GM21529 (cell line): ENCODE measurements at regions not wholly inside any gene's neighbourhood (a gene's known extent, or its start where the extent isn't known, plus 50 kb on each side); places are given as distances from the start of the nearest gene placed in this dataset.
"Not testable (repeated sequence)": the region's sequence is repeated elsewhere in the genome, so short reads cannot be mapped to it uniquely, and the experiment has no call there.

ENCODE experiments used
- ATAC-seq: cut with Tn5 transposase; IDR thresholded peaks from one replicate; pipeline ENCODE4 v1.9.1; 2021; ENCODE audit not compliant: unreplicated experiment

GRCh38 chr6:101108286-101108685, 227.2 kb upstream of the ASCC3 start:
- no peak for ATAC-seq

DNA sequence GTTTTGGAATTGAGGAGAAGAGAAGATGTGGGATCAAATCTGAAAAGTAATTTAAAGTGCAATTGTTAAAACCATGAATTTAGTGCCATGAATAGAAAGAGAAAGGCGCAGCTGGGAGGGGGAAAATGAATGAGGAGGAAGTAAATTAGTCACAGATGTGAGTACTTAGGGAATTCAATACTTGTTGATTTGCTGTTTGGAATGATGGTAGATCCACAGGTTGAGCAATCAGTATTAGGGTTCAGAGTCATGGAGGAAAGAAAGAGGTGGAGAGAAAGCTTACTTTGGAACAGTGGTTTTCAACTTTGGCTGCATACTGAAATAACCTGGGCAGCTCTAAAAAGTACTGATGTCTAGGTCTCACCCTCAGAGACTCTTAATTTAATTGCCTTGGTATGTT, 229.7 kb upstream of the ASCC3 start:
- no peak for ATAC-seq

- no peak for ATAC-seq
Measured at GRCh38 chr6:101113468-101114260, 232.5 kb upstream of the ASCC3 start.

GRCh38 chr6:101114703-101115102, 233.6 kb upstream of the ASCC3 start:
- ATAC-seq: peak; percentile 69

DNA sequence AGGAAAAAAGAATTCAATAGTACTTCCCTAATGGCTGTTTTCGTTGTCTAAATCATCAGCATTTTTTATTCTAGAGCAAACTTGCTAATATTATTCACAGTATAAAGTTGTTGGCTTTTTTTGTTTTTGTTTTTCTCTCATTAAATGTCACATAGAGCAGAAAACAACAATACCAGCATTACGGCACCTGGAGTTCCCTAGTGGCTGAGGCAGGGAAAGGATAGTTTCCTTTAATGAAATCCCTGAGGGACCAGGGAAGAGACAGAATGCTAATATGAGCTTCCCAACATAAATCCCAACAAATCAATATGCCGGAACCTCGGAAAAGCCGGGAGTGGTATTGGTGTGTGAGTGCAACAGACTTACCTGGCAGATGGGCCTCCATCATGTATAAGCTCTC, 235.2 kb upstream of the ASCC3 start:
- no peak for ATAC-seq

DNA sequence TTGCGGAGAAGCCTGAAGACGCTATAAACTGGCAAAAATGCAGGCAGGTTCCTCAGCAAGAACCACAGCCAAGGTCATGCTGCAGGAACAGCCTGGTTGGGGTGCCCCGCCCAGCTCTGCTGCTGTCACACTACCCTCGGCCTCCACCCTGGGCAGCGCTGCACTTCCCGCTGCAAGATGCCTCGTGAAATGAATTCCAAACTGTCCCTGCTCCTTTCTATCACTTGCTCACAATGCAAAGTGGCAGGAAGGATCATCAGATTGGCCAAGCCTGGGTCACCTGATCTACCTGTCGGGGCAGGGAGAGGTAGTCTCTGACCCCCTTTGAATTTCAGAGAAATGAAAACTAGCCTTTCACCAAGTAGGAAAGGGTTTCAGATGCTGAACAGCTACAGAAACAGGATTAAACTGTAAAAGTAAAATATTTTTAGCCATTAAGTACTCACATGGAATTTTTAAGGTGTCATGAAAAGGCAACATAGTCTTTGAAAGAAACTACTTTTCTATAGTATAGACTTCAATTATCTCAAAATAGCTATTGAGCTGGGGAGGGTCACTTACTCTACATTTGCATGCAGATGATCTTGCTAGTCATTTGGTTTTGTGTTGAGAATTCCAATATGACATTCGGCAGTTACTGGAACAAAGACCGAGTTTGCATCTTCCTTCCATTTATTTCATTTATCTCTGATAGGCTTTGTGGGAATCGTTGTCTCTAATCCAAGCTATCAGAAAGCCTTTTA, 236.4 kb upstream of the ASCC3 start:
- no peak for ATAC-seq

DNA sequence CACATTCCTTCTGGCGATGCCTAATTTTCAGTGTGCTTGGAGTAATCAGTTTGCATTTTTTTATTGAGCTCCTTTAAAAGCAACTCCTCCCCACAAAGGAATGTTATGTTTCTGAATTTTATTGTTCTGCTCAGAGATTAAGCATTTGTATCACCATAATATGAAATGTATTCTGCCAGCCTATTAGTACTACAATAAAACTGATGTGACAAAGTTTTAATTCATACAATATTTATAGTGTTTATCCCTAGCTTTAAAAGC, 236.9 kb upstream of the ASCC3 start:
- no peak for ATAC-seq

GRCh38 chr6:101120747-101121146, 239.6 kb upstream of the ASCC3 start:
- no peak for ATAC-seq

DNA sequence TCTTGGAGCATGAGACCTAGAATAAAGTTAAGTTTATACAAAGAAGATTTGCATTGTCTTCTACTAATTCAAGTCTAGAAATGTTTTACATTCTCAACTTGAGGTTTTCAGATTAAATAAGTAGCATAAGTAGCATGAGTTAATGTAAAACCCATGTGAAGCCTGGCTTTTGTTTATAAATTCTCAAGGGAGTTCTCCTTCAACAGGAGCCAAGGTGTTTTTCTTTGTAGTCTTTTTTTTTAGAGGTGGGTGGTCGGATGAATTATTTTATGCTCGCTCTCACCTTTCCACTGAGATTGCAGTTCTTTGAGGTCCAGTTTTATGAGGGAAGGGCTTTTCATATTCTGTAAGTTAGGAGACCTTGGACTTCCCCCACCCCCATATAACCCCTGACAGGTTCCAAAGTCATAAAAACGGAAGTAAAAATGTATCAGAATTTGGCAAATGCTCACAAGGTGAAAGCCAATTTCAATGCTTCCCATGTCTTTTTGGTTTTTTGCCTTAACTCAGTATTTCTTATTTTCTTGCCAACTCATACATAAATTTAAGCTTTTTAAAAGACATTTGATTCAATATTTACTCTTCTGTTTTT, 244.3 kb upstream of the ASCC3 start:
- ATAC-seq: peak; percentile 51

DNA sequence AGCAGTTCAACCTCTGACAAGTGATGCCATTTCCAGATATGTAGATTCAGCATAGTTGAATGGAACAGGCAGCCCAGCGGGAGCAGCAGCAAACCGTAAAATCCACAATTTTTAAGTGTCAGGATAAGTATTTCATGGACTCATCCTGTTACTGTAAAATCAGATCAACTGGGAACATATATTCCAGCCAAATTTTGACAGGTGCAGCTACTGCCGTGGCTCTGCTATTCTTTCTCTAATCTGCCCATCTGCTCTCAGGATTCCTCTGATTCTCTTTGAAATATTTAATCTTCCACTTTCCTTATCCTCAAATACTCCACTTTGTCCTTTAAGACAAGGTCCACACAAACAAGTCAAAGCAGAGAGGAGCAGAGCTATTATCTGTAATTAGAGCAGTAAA, 245.4 kb upstream of the ASCC3 start:
- no peak for ATAC-seq

- no peak for ATAC-seq
Measured at GRCh38 chr6:101129851-101130250, 248.7 kb upstream of the ASCC3 start.

- no peak for ATAC-seq
Measured at GRCh38 chr6:101146389-101146788, 247.1 kb upstream of the GRIK2 start.

- no peak for ATAC-seq
Measured at GRCh38 chr6:101150226-101150625, 243.3 kb upstream of the GRIK2 start.

GRCh38 chr6:101157638-101158037, 235.9 kb upstream of the GRIK2 start:
- ATAC-seq: not testable (repeated sequence)

- ATAC-seq: no peak
Measured at GRCh38 chr6:101163611-101164010, 229.9 kb upstream of the GRIK2 start.

GRCh38 chr6:101167638-101168037, 225.9 kb upstream of the GRIK2 start:
- ATAC-seq: no peak

DNA sequence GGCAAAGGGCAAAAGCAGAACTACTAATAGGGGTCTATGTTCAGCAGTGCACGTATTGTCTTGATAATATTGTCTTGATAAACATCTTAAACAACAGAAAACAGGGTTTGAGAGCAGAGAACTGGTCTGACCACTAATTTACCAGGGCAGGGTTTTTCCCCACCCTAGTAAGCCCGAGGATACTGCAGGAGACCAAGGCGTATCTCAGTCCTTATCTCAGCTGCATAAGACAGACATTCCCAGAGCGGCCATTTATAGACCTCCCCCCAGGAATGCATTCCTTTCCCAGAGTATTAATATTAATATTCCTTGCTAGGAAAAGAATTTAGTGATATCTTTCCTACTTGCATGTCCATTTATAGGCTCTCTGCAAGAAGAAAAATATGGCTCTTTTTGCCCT, 222.5 kb upstream of the GRIK2 start:
- ATAC-seq: not testable (repeated sequence)

GRCh38 chr6:101178748-101179147, 214.8 kb upstream of the GRIK2 start:
- ATAC-seq: no peak

DNA sequence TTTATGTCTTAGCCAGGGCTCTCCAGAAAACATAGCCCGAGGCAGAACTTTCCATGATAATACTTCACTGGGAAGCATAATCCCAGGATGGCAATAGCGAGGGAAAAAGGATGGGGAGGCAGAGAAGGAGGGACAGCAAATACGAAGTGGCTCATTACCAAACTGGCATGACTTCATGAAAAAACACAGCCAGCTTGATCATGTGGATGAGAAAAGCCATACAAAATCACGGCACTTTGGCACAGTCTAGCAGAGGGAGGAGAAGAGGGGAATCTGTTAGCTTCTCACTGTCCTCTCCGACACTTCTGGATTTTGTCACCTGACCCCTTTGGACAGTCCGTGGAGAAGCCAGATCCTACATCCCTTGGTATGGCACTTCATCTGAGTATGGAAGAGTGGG, 212.5 kb upstream of the GRIK2 start:
- ATAC-seq: no peak

- ATAC-seq: not testable (repeated sequence)
Measured at GRCh38 chr6:101188285-101188798, 205.2 kb upstream of the GRIK2 start.

DNA sequence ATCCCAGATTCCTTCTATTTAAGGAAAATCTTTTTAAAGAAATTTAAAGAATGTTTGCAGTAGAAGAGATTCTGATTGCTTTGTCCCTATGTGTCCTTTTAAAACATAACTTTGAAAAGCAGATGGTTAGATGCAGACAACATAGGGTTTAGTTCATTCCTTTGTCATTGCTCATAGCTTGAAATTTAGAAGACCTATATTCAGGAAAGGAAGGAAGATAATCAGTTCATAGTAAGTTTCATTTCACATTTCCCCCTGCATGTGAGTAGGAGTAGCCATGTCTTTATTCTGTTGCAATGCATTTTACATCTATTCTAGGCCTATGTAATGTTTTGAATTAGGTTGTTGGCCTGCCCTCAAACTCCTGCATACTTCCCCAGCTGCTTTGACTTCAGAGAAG, 197.9 kb upstream of the GRIK2 start:
- ATAC-seq: no peak

DNA sequence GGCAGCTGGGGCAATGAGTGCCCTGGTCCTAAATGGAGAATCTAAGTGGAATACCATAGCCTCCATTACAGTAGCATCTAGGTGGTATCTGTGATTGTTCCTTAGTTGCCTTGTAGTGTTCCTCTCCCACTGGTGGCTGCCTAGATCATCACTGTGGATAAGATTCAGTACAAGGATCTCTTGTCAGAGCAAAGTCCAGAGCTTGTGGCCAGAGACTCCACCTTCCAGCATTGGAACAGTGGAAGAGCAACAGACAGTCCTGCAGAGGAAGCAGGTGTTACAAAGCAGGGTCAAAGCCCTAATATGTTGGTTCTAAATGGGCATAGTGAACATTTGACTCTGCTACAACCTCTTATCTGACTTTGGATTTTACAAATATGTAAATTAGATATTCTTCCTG, 194.1 kb upstream of the GRIK2 start:
- ATAC-seq: no peak
